HCT116 (cell line): ENCODE measurements at regions not wholly inside any gene's neighbourhood (a gene's known extent, or its start where the extent isn't known, plus 50 kb on each side); places are given as distances from the start of the nearest gene placed in this dataset.

Source experiments
- ATAC-seq: fragments of 200-7000 bp; cut with Tn5 transposase; 2 replicates; pipeline ENCODE4 v1.9.1; 2020; ENCODE audit warnings: mild to moderate bottlenecking, moderate library complexity
- BruUV-seq: library from RNA; stranded (reverse); fragments of 400-500 nt; replicated peaks from 2 replicates; lab custom pipeline; 2021; lab: Mats Ljungman, UMichigan
- CTCF ChIA-PET: fragments of 300-600 bp; sonication (Branson Sonifier 250); formaldehyde crosslinking; loops from one replicate; lab custom pipeline; 2021; ENCODE audit warnings: antibody characterized with exemption; lab: Charles Lee
- POLR2A ChIA-PET: fragments of 300-600, 350-600 bp; sonication (Branson Sonifier 250); formaldehyde crosslinking; loops from one replicate; lab custom pipeline; 2021; ENCODE audit warnings: antibody characterized with exemption; lab: Charles Lee
- RAD21 ChIA-PET, 2 experiments: fragments of 300-600 bp; sonication (Branson Sonifier 250); formaldehyde crosslinking; loops; one replicate each; lab custom pipeline; 2023; ENCODE audit warnings: low total read pairs in 2 of 2; ENCODE audit not compliant: uncharacterized antibody in 2 of 2, unreplicated experiment in 2 of 2, low non-redundant PET in 1 of 2; lab: Charles Lee
- DNase-seq: peaks from one replicate; pipeline ENCODE4 v3.0.0-alpha.2; 2010; ENCODE audit warnings: low read depth, low spot score
- H2AFZ ChIP-seq: fragments of 200-600 bp; shearing (Covaris generic), sonication (generic); 2 replicates; pipeline ENCODE4 v1.6.1; 2017; ENCODE audit warnings: low read depth, mixed run types, mixed read lengths, antibody characterized with exemption, low read length; ENCODE audit not compliant: poor library complexity, severe bottlenecking
- H3K27ac ChIP-seq: 2 replicates; pipeline ENCODE4 v1.5.1; 2012; ENCODE audit warnings: low read depth, low read length
- H3K27me3 ChIP-seq: fragments of 200-600 bp; sonication (generic); 2 replicates; pipeline ENCODE4 v1.6.1; 2016; ENCODE audit warnings: mixed run types, low read length, mixed read lengths; ENCODE audit not compliant: insufficient read depth
- H3K36me3 ChIP-seq, 2 experiments: fragments of 200-500 bp in 1 of 2; fragments of 200-600 bp in 1 of 2; sonication (Bioruptor generic) in 1 of 2; sonication (generic) in 1 of 2; 2 replicates each; pipeline versions ENCODE4 v1.5.1 to v1.6.1; 2014 to 2016; ENCODE audit warnings: low read length in 2 of 2, inconsistent platforms in 1 of 2, mixed read lengths in 1 of 2, mixed run types in 1 of 2; ENCODE audit not compliant: insufficient read depth in 2 of 2, control insufficient read depth in 1 of 2
- H3K4me1 ChIP-seq, 2 experiments: fragments of 200-600 bp in 1 of 2; sonication (generic) in 1 of 2; 2 replicates each; pipeline versions ENCODE4 v1.5.1 to v1.6.1; 2012 to 2017; ENCODE audit warnings: low read length in 2 of 2, inconsistent platforms in 1 of 2, mild to moderate bottlenecking in 1 of 2, mixed read lengths in 1 of 2, mixed run types in 1 of 2, moderate library complexity in 1 of 2; ENCODE audit not compliant: insufficient read depth in 2 of 2, control insufficient read depth in 1 of 2
- H3K4me2 ChIP-seq: fragments of 200-600 bp; sonication (generic); 2 replicates; pipeline ENCODE4 v1.6.1; 2017; ENCODE audit warnings: mixed run types, low read length, mixed read lengths
- H3K4me3 ChIP-seq, 2 experiments: fragments of 200-600 bp in 1 of 2; sonication (generic) in 1 of 2; replicated peaks in 1 of 2; 2 replicates each; pipeline ENCODE4 v1.5.1; 2011 to 2016; ENCODE audit warnings: low read length in 2 of 2, control low read depth in 1 of 2, low read depth in 1 of 2, mild to moderate bottlenecking in 1 of 2, mixed read lengths in 1 of 2, mixed run types in 1 of 2
- H3K79me2 ChIP-seq: fragments of 200-600 bp; sonication (generic); 2 replicates; pipeline ENCODE4 v1.6.1; 2017; ENCODE audit warnings: mild to moderate bottlenecking, mixed run types, low read length, moderate library complexity, mixed read lengths; ENCODE audit not compliant: insufficient read depth
- H3K9ac ChIP-seq: fragments of 200-600 bp; sonication (generic); 2 replicates; pipeline ENCODE4 v1.6.1; 2016; ENCODE audit warnings: low read length, mixed read lengths
- H3K9me2 ChIP-seq: fragments of 200-600 bp; sonication (generic), shearing (Covaris generic); 2 replicates; pipeline ENCODE4 v1.6.1; 2017; ENCODE audit warnings: mixed run types, mild to moderate bottlenecking, moderate library complexity; ENCODE audit not compliant: insufficient read depth
- H3K9me3 ChIP-seq, 2 experiments: fragments of 200-500 bp in 1 of 2; fragments of 200-600 bp in 1 of 2; sonication (Bioruptor generic) in 1 of 2; sonication (generic) in 1 of 2; 2 replicates each; pipeline ENCODE4 v1.6.1; 2014 to 2017; ENCODE audit warnings: low read length in 2 of 2, mixed read lengths in 2 of 2, inconsistent platforms in 1 of 2, low read depth in 1 of 2, mild to moderate bottlenecking in 1 of 2, mixed run types in 1 of 2, moderate library complexity in 1 of 2; ENCODE audit not compliant: control insufficient read depth in 1 of 2, insufficient read depth in 1 of 2
- H4K20me1 ChIP-seq: fragments of 200-600 bp; sonication (generic), shearing (Covaris generic); 2 replicates; pipeline ENCODE4 v1.6.1; 2017; ENCODE audit warnings: mixed run types, mild to moderate bottlenecking, moderate library complexity; ENCODE audit not compliant: insufficient read depth
- ATF3 ChIP-seq: IDR thresholded peaks from 2 replicates; pipeline ENCODE4 v1.6.1; 2012
- CEBPB ChIP-seq: IDR thresholded peaks from 2 replicates; pipeline ENCODE4 v1.6.1; 2012; ENCODE audit warnings: low read depth
- CTCF ChIP-seq, 3 experiments: fragments of 200-600 bp in 1 of 3; sonication (generic) in 1 of 3; IDR thresholded peaks in 2 of 3; conservative IDR thresholded peaks in 1 of 3; 2 replicates each; pipeline ENCODE4 v1.5.1; 2012 to 2017; ENCODE audit warnings: low read depth in 2 of 3, low read length in 2 of 3, antibody characterized with exemption in 1 of 3, borderline replicate concordance in 1 of 3, control low read depth in 1 of 3, mild to moderate bottlenecking in 1 of 3, mixed read lengths in 1 of 3, mixed run types in 1 of 3, moderate library complexity in 1 of 3; ENCODE audit not compliant: insufficient read depth in 1 of 3
- ELF1 ChIP-seq: IDR thresholded peaks from 2 replicates; pipeline ENCODE4 v1.6.1; 2012; ENCODE audit warnings: low read depth, borderline replicate concordance
- EZH2phosphoT487 ChIP-seq: fragments of 200-600 bp; IDR thresholded peaks from 2 replicates; pipeline ENCODE4 v1.6.1; 2018; ENCODE audit warnings: antibody characterized with exemption, borderline replicate concordance
- FOSL1 ChIP-seq: IDR thresholded peaks from 2 replicates; pipeline ENCODE4 v1.6.1; 2012; ENCODE audit warnings: low read depth
- JUND ChIP-seq: IDR thresholded peaks from 2 replicates; pipeline ENCODE4 v1.6.1; 2012
- MAX ChIP-seq: IDR thresholded peaks from 2 replicates; pipeline ENCODE4 v1.6.1; 2012
- POLR2AphosphoS5 ChIP-seq: IDR thresholded peaks from 2 replicates; pipeline ENCODE4 v1.6.1; 2011; ENCODE audit warnings: mild to moderate bottlenecking, low read depth, low read length, moderate library complexity
- RAD21 ChIP-seq: IDR thresholded peaks from 2 replicates; pipeline ENCODE4 v1.6.1; 2012; ENCODE audit warnings: low read depth, mild to moderate bottlenecking
- REST ChIP-seq: IDR thresholded peaks from 2 replicates; pipeline ENCODE4 v1.6.1; 2012; ENCODE audit warnings: low read depth
- SIN3A ChIP-seq: IDR thresholded peaks from 2 replicates; pipeline ENCODE4 v1.6.1; 2012; ENCODE audit warnings: low read depth
- SP1 ChIP-seq: IDR thresholded peaks from 2 replicates; pipeline ENCODE4 v1.6.1; 2012; ENCODE audit warnings: low read depth
- SRF ChIP-seq: IDR thresholded peaks from 2 replicates; pipeline ENCODE4 v1.6.1; 2012; ENCODE audit warnings: low read depth
- TCF7L2 ChIP-seq: IDR thresholded peaks from 2 replicates; pipeline ENCODE4 v1.7.0; 2011; ENCODE audit warnings: borderline replicate concordance, inconsistent platforms; ENCODE audit not compliant: insufficient read depth, insufficient read length; ENCODE audit errors: extremely low read depth
- YY1 ChIP-seq: IDR thresholded peaks from 2 replicates; pipeline ENCODE4 v1.6.1; 2011; ENCODE audit warnings: low read length, low read depth, moderate library complexity, mild to moderate bottlenecking; ENCODE audit not compliant: insufficient replicate concordance; ENCODE audit errors: extremely low read depth
- ZFX ChIP-seq: fragments of 450-650 bp; IDR thresholded peaks from 2 replicates; pipeline ENCODE4 v1.6.1; 2017
- ZNF274 ChIP-seq: fragments of 200-500 bp; sonication (Bioruptor generic); IDR thresholded peaks from 2 replicates; pipeline ENCODE4 v1.6.1; 2014; ENCODE audit warnings: mild to moderate bottlenecking, low read depth, low read length, inconsistent platforms
- intact Hi-C: fragments of 100-400 bp; cut with micrococcal nuclease; formaldehyde crosslinking; loops from 2 replicates; pipeline ENCODE4 v1.10.0; 2022

- Histone ChIP-seq H2AFZ (no peak overlapping the region), H3K4me3 (no peak overlapping the region), H3K27me3 (no peaks in the 10 kb centered on the region), H3K4me1 (no peaks in the 10 kb centered on the region)
- intact Hi-C loops, result no loop called here
- no TSS peak for BruUV-seq
- TF ChIP-seq SRF (no peak), YY1 (no peak), ATF3 (no peak), FOSL1 (no peak), SP1 (no peak), EZH2phosphoT487 (no peak), POLR2AphosphoS5 (no peak), ZFX (no peak), RAD21 (no peak), REST (no peak), MAX (no peak), ELF1 (no peak), CEBPB (no peak), TCF7L2 (no peak), SIN3A (no peak), CTCF (IDR thresholded peaks at IDR 0.05 in 2 of 3, conservative IDR thresholded peaks at IDR 0.05 in 1 of 3; ENCODE audit: borderline replicate concordance in 1 of 3, insufficient read depth in 1 of 3, low read depth in 2 of 3, low read length in 2 of 3) (no peak), ZNF274 (no peak), JUND (no peak)
- TF ChIP-seq, all 23 proteins: peak for 0
- Histone ChIP-seq H3K4me2 (no peak overlapping the region), H3K36me3 (no peaks in the 10 kb centered on the region), H3K9ac (no peak overlapping the region), H3K9me2 (no peaks in the 10 kb centered on the region), H3K79me2 (no peaks in the 10 kb centered on the region), H4K20me1 (no peaks in the 10 kb centered on the region), H3K9me3 (peaks cover 16 to 21% of the 10 kb centered on the region in 2 experiments; a peak in 2 of 4 replicates), H3K27ac (no peak overlapping the region)
- no peak for DNase-seq
- CTCF ChIA-PET, result no interaction called here
- no peak for ATAC-seq
- POLR2A ChIA-PET, result no interaction called here
- RAD21 ChIA-PET, result no interaction called here
Measured at GRCh38 chr21:27035791-27036190, 68.9 kb upstream of the ADAMTS5 start.
